WTC11 (cell line): ENCODE measurements at regions not wholly inside any gene's neighbourhood (a gene's known extent, or its start where the extent isn't known, plus 50 kb on each side); places are given as distances from the start of the nearest gene placed in this dataset.

Source experiments
- ATAC-seq: fragments of 200-7000 bp; cut with Tn5 transposase; 2 replicates; pipeline ENCODE4 v1.10.0; 2021; ENCODE audit warnings: mild to moderate bottlenecking, moderate library complexity
- CTCF ChIA-PET: fragments of 300-600 bp; sonication (Branson Sonifier 250); formaldehyde crosslinking; loops from one replicate; lab custom pipeline; 2021; ENCODE audit warnings: antibody characterized with exemption; lab: Charles Lee
- POLR2A ChIA-PET: fragments of 350-600 bp; sonication (Branson Sonifier 250); formaldehyde crosslinking; loops from one replicate; lab custom pipeline; 2021; ENCODE audit warnings: antibody characterized with exemption; lab: Charles Lee
- DNase-seq: peaks from one replicate; pipeline ENCODE4 v3.0.0; 2021; ENCODE audit warnings: low spot score
- H3K27ac Mint-ChIP-seq: 2 replicates; pipeline ENCODE4 v1.8.0; 2021; ENCODE audit warnings: mixed read lengths
- H3K27me3 Mint-ChIP-seq: 2 replicates; pipeline ENCODE4 v1.8.0; 2021; ENCODE audit warnings: low read depth, mild to moderate bottlenecking, moderate library complexity, mixed read lengths
- H3K36me3 Mint-ChIP-seq: 2 replicates; pipeline ENCODE4 v1.8.0; 2021; ENCODE audit warnings: mixed read lengths
- H3K4me1 Mint-ChIP-seq: 2 replicates; pipeline ENCODE4 v1.8.0; 2022; ENCODE audit warnings: mixed read lengths
- H3K4me3 Mint-ChIP-seq: 2 replicates; pipeline ENCODE4 v1.8.0; 2021; ENCODE audit warnings: mild to moderate bottlenecking, moderate library complexity, mixed read lengths
- H3K9me3 Mint-ChIP-seq: 2 replicates; pipeline ENCODE4 v1.8.0; 2021; ENCODE audit warnings: mixed read lengths
- AFF4 ChIP-seq: sonication (generic); formaldehyde crosslinking; IDR thresholded peaks from 2 replicates; pipeline ENCODE4 v1.8.1; 2023; ENCODE audit warnings: mild to moderate bottlenecking, missing genetic modification reagents, borderline replicate concordance
- ATF1 ChIP-seq: sonication (generic); formaldehyde crosslinking; IDR thresholded peaks from 2 replicates; pipeline ENCODE4 v1.8.1; 2023; ENCODE audit warnings: mild to moderate bottlenecking, moderate library complexity, missing genetic modification reagents
- ETV6 ChIP-seq: sonication (generic); formaldehyde crosslinking; IDR thresholded peaks from 2 replicates; pipeline ENCODE4 v1.8.1; 2022; ENCODE audit warnings: mild to moderate bottlenecking, missing genetic modification reagents
- FOXP1 ChIP-seq: sonication (generic); formaldehyde crosslinking; IDR thresholded peaks from 2 replicates; pipeline ENCODE4 v1.8.0; 2022; ENCODE audit warnings: missing genetic modification reagents, mild to moderate bottlenecking, moderate library complexity, borderline replicate concordance
- HMGA2 ChIP-seq: fragments of 250-450 bp; sonication (Bioruptor Pico); IDR thresholded peaks from 2 replicates; pipeline ENCODE4 v1.4.0; 2021; ENCODE audit warnings: mild to moderate bottlenecking, moderate library complexity
- JUN ChIP-seq: sonication (generic); formaldehyde crosslinking; IDR thresholded peaks from 2 replicates; pipeline ENCODE4 v1.8.0; 2023; ENCODE audit warnings: mild to moderate bottlenecking, missing genetic modification reagents
- NFE2L1 ChIP-seq: sonication (generic); formaldehyde crosslinking; IDR thresholded peaks from 2 replicates; pipeline ENCODE4 v1.8.1; 2023; ENCODE audit warnings: missing genetic modification reagents
- NR2C2 ChIP-seq: sonication (generic); formaldehyde crosslinking; IDR thresholded peaks from 2 replicates; pipeline ENCODE4 v1.8.0; 2022; ENCODE audit warnings: mild to moderate bottlenecking, missing genetic modification reagents
- OVOL2 ChIP-seq: fragments of 250-450 bp; sonication (Bioruptor Pico); IDR thresholded peaks from 2 replicates; pipeline ENCODE4 v1.9.0; 2021; ENCODE audit warnings: mild to moderate bottlenecking, borderline replicate concordance
- RELA ChIP-seq: sonication (generic); formaldehyde crosslinking; IDR thresholded peaks from 2 replicates; pipeline ENCODE4 v1.8.1; 2022; ENCODE audit warnings: missing genetic modification reagents, mild to moderate bottlenecking, borderline replicate concordance
- SP1 ChIP-seq: sonication (generic); formaldehyde crosslinking; conservative IDR thresholded peaks from 2 replicates; pipeline ENCODE4 v1.8.1; 2022; ENCODE audit warnings: missing genetic modification reagents
- ZMAT4 ChIP-seq: fragments of 250-450 bp; sonication (Bioruptor Pico); IDR thresholded peaks from 2 replicates; pipeline ENCODE4 v1.9.0; 2021; ENCODE audit warnings: mild to moderate bottlenecking
- ZNF138 ChIP-seq: sonication (generic); formaldehyde crosslinking; conservative IDR thresholded peaks from 2 replicates; pipeline ENCODE4 v1.8.1; 2022; ENCODE audit warnings: mild to moderate bottlenecking, moderate library complexity, missing genetic modification reagents
- ZNF512 ChIP-seq: sonication (generic); formaldehyde crosslinking; IDR thresholded peaks from 2 replicates; pipeline ENCODE4 v1.8.1; 2022; ENCODE audit warnings: missing genetic modification reagents, borderline replicate concordance
- TF ChIP-seq, protein P1 (sequence below): fragments of 250-450 bp; sonication (Bioruptor Pico); IDR thresholded peaks from 2 replicates; pipeline ENCODE4 v1.8.0; 2021; ENCODE audit warnings: mild to moderate bottlenecking
- TF ChIP-seq, protein P2 (sequence below): sonication (generic); formaldehyde crosslinking; IDR thresholded peaks from 2 replicates; pipeline ENCODE4 v1.8.1; 2022; ENCODE audit warnings: low read depth, missing genetic modification reagents, borderline replicate concordance
- TF ChIP-seq, protein P3 (sequence below): sonication (generic); formaldehyde crosslinking; IDR thresholded peaks from 2 replicates; pipeline ENCODE4 v1.8.0; 2023; ENCODE audit warnings: mild to moderate bottlenecking, missing genetic modification reagents
- TF ChIP-seq, protein P4 (sequence below): sonication (generic); formaldehyde crosslinking; IDR thresholded peaks from 2 replicates; pipeline ENCODE4 v1.8.0; 2022; ENCODE audit warnings: missing genetic modification reagents
- TF ChIP-seq, protein P5 (sequence below): sonication (generic); formaldehyde crosslinking; IDR thresholded peaks from 2 replicates; pipeline ENCODE4 v1.8.1; 2023; ENCODE audit warnings: mild to moderate bottlenecking, missing genetic modification reagents

- no peak for ATAC-seq
- Mint-ChIP-seq H3K27me3 (no peaks in the 10 kb centered on the region), H3K4me1 (no peaks in the 10 kb centered on the region), H3K9me3 (peaks cover 10% of the 10 kb centered on the region), H3K4me3 (no peak overlapping the region), H3K27ac (no peak overlapping the region), H3K36me3 (no peaks in the 10 kb centered on the region)
- DNase-seq = no peak
- ChIA-PET CTCF (no interaction called here), POLR2A (no interaction called here)
- TF ChIP-seq ZMAT4 (CRISPR knock-in tag) (no peak), ETV6 (CRISPR knock-in tag) (no peak), NR2C2 (CRISPR knock-in tag) (no peak), OVOL2 (CRISPR knock-in tag) (no peak), HMGA2 (CRISPR knock-in tag) (no peak), RELA (CRISPR knock-in tag) (no peak), ZNF512 (CRISPR knock-in tag) (no peak), ZNF138 (CRISPR knock-in tag) (no peak), FOXP1 (no peak), SP1 (CRISPR knock-in tag) (no peak), AFF4 (CRISPR knock-in tag) (no peak), JUN (no peak), ATF1 (CRISPR knock-in tag) (no peak), NFE2L1 (CRISPR knock-in tag) (no peak)
- TF ChIP-seq, protein P1, sequence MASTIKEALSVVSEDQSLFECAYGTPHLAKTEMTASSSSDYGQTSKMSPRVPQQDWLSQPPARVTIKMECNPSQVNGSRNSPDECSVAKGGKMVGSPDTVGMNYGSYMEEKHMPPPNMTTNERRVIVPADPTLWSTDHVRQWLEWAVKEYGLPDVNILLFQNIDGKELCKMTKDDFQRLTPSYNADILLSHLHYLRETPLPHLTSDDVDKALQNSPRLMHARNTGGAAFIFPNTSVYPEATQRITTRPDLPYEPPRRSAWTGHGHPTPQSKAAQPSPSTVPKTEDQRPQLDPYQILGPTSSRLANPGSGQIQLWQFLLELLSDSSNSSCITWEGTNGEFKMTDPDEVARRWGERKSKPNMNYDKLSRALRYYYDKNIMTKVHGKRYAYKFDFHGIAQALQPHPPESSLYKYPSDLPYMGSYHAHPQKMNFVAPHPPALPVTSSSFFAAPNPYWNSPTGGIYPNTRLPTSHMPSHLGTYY = no peak
- TF ChIP-seq, protein P2, sequence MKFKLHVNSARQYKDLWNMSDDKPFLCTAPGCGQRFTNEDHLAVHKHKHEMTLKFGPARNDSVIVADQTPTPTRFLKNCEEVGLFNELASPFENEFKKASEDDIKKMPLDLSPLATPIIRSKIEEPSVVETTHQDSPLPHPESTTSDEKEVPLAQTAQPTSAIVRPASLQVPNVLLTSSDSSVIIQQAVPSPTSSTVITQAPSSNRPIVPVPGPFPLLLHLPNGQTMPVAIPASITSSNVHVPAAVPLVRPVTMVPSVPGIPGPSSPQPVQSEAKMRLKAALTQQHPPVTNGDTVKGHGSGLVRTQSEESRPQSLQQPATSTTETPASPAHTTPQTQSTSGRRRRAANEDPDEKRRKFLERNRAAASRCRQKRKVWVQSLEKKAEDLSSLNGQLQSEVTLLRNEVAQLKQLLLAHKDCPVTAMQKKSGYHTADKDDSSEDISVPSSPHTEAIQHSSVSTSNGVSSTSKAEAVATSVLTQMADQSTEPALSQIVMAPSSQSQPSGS = no peak
- TF ChIP-seq, protein P3, sequence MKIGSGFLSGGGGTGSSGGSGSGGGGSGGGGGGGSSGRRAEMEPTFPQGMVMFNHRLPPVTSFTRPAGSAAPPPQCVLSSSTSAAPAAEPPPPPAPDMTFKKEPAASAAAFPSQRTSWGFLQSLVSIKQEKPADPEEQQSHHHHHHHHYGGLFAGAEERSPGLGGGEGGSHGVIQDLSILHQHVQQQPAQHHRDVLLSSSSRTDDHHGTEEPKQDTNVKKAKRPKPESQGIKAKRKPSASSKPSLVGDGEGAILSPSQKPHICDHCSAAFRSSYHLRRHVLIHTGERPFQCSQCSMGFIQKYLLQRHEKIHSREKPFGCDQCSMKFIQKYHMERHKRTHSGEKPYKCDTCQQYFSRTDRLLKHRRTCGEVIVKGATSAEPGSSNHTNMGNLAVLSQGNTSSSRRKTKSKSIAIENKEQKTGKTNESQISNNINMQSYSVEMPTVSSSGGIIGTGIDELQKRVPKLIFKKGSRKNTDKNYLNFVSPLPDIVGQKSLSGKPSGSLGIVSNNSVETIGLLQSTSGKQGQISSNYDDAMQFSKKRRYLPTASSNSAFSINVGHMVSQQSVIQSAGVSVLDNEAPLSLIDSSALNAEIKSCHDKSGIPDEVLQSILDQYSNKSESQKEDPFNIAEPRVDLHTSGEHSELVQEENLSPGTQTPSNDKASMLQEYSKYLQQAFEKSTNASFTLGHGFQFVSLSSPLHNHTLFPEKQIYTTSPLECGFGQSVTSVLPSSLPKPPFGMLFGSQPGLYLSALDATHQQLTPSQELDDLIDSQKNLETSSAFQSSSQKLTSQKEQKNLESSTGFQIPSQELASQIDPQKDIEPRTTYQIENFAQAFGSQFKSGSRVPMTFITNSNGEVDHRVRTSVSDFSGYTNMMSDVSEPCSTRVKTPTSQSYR = no peak
- TF ChIP-seq, protein P4, sequence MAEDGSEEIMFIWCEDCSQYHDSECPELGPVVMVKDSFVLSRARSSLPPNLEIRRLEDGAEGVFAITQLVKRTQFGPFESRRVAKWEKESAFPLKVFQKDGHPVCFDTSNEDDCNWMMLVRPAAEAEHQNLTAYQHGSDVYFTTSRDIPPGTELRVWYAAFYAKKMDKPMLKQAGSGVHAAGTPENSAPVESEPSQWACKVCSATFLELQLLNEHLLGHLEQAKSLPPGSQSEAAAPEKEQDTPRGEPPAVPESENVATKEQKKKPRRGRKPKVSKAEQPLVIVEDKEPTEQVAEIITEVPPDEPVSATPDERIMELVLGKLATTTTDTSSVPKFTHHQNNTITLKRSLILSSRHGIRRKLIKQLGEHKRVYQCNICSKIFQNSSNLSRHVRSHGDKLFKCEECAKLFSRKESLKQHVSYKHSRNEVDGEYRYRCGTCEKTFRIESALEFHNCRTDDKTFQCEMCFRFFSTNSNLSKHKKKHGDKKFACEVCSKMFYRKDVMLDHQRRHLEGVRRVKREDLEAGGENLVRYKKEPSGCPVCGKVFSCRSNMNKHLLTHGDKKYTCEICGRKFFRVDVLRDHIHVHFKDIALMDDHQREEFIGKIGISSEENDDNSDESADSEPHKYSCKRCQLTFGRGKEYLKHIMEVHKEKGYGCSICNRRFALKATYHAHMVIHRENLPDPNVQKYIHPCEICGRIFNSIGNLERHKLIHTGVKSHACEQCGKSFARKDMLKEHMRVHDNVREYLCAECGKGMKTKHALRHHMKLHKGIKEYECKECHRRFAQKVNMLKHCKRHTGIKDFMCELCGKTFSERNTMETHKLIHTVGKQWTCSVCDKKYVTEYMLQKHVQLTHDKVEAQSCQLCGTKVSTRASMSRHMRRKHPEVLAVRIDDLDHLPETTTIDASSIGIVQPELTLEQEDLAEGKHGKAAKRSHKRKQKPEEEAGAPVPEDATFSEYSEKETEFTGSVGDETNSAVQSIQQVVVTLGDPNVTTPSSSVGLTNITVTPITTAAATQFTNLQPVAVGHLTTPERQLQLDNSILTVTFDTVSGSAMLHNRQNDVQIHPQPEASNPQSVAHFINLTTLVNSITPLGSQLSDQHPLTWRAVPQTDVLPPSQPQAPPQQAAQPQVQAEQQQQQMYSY (CRISPR knock-in tag) = no peak
- TF ChIP-seq, protein P5, sequence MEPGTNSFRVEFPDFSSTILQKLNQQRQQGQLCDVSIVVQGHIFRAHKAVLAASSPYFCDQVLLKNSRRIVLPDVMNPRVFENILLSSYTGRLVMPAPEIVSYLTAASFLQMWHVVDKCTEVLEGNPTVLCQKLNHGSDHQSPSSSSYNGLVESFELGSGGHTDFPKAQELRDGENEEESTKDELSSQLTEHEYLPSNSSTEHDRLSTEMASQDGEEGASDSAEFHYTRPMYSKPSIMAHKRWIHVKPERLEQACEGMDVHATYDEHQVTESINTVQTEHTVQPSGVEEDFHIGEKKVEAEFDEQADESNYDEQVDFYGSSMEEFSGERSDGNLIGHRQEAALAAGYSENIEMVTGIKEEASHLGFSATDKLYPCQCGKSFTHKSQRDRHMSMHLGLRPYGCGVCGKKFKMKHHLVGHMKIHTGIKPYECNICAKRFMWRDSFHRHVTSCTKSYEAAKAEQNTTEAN (CRISPR knock-in tag) = no peak
Observed at GRCh38 chr11:109553284-109553683, 131.3 kb downstream of the C11orf87 start.
